ENCODE measurements at regions not wholly inside any gene's neighbourhood (a gene's known extent, or its start where the extent isn't known, plus 50 kb on each side); places are given as distances from the start of the nearest gene placed in this dataset.

GRCh38 chr13:47303626-47304025, 406.8 kb upstream of the HTR2A start:
- no peak for TF ChIP-seq CTCF (IDR thresholded peaks at IDR 0.05; ENCODE audit: insufficient read depth, low read depth, low read length)
- TF ChIP-seq EZH2 (IDR thresholded peaks at IDR 0.05; ENCODE audit: insufficient read depth, low read length), result no peak

Data from astrocyte (in vitro differentiated cells and primary cell).